Uterus (tissue), 2 donors: ENCODE measurements at regions not wholly inside any gene's neighbourhood (a gene's known extent, or its start where the extent isn't known, plus 50 kb on each side); places are given as distances from the start of the nearest gene placed in this dataset.

Source experiments
- CTCF ChIP-seq, 4 experiments: fragments of 200-600 bp in 2 of 4; fragments of 450-650 bp in 2 of 4; sonication (generic) in 2 of 4; IDR thresholded peaks; one replicate each; pipeline ENCODE4 v1.5.1; 2016 to 2019; ENCODE audit warnings: antibody characterized with exemption in 4 of 4, mild to moderate bottlenecking in 2 of 4, moderate library complexity in 1 of 4
- POLR2A ChIP-seq, 2 donors: fragments of 450-650 bp; IDR thresholded peaks; one replicate each; pipeline ENCODE4 v1.6.1; 2016; ENCODE audit warnings: antibody characterized with exemption in 2 of 2, mild to moderate bottlenecking in 1 of 2, moderate library complexity in 1 of 2

GRCh38 chr11:119505071-119505470 lies 82.1 kb upstream of the THY1 start:
- TF ChIP-seq CTCF (IDR thresholded peaks at IDR 0.05) (no peak), POLR2A (IDR thresholded peaks at IDR 0.05) (no peak)
